GM12874 (cell line): ENCODE measurements at regions not wholly inside any gene's neighbourhood (a gene's known extent, or its start where the extent isn't known, plus 50 kb on each side); places are given as distances from the start of the nearest gene placed in this dataset.

ENCODE experiments used
- CTCF ChIP-seq: IDR thresholded peaks from 2 replicates; pipeline ENCODE4 v1.5.1; 2011; ENCODE audit warnings: low read depth, mild to moderate bottlenecking, control low read depth, low read length, moderate library complexity; ENCODE audit not compliant: insufficient read depth

- TF ChIP-seq CTCF = no peak
These were observed 604.2 kb upstream of the ZEB2 start for GRCh38 chr2:145124085-145124484.

DNA sequence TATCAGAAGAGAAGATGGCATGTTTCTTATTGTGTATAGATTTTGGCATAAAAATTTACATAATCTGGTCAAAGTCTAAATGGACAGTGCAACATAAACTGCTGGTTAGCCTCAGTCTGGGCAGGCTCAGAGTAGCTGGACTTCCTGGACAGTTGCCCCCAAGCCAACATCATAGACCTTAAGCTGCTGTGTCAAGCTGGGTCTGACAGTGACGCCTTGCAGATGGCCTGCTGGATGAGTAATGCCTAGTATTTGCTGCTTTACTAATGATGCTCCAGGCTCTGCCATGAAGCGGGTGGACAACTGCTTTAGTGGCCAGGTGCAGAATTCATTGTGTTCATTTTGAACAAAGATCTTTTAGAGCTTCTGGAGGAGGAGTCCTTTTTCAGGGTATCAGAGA, 603.7 kb upstream of the ZEB2 start:
- TF ChIP-seq CTCF = no peak

DNA sequence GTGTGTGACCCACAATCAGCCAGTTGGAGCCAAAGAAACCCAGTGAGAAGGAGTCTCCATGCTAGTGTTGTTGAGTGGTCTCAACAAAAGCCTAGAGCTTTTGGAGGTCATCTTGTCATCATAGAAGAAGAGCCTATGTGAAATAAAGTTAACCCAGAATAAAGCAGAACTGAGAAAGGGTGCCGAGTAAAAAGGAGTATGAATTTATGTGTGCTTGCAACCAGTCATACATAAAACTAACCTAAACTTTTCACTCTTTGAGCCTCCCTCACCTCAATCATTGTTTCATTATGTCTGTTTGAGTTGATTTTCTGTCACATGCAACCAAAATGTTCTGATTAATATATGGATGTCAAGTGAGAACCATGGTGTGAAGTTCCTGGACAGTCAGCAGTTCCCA, 599.3 kb upstream of the ZEB2 start:
- TF ChIP-seq CTCF = no peak

DNA sequence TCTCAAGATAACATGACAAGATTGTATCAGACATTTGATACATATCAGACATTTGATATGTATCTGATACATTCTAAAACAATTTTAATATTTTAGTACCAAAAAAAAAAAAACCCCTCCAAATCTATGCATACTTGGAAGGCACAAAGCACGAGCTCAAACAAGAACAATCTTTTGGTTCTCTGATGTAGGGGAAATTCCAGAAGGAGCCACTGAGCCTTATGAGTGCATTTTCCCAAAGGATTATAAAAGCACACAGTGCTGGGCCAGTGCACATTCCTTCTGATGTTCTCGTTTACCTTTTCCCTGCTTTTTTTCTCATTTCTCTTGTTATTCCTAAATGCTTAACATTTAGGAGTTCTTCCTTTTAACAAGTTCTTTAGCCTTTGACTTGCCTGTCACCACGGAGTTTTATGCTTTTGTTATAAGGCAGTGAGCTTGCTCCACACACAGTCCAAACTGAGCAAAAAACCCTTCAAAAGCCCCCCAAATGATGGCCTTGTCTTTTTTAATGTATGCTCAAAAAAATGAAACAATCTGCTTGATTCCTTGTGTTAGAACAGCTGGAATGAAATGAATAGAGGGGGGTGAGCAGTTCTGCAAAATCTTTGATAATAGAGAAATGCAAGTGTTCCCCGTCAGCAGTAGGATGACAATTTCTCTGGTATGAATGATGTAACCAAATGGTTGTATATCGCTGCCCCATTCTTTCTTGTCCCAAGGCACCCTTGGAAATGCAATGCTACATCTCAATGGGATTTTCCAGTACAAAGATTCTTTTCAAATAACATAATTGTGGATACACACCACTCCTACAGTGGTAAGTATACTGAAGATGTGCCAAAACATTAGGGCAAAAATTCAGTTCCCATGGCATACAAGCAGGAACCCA, 597.2 kb upstream of the ZEB2 start:
- TF ChIP-seq CTCF = no peak

GRCh38 chr2:145116056-145116455, 596.1 kb upstream of the ZEB2 start:
- no peak for TF ChIP-seq CTCF

DNA sequence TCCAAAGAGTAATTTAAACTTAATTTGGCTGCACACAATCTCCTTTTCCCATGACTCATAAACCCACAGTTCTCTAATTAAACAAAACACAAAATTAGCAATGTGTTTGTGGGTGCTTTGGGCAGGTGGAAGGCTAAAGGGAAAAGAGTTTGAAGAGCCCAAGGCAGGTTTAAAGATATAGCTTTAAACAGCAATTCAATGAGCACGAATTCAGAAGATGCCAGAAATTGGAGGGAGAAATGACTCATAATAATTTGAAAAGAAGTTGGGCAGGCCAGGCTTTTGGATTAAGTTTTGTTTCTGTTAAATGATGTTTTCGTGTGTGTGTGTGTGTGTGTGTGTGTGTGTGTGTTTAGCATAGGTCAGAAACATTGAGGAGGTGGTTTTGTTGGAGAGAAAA, 594.8 kb upstream of the ZEB2 start:
- no peak for TF ChIP-seq CTCF

DNA sequence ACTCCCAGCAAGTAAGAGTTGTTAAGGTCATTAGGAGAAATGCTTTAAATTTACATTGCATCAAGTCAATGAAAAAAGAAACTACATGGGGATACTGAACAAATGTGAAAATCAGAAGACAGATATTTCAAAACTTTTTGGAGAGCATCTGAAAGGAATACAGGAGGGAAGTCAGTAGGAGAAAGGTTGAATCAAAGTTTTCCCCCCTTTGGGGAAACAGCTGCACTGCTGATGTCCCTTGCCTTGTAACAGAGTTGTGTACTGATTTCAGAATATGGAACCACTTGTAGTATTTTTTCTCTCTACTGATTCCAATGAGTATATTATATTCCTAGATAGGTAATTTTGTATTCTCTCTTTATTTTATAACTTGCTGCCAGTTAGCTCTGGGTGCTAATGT, 592.5 kb upstream of the ZEB2 start:
- TF ChIP-seq CTCF = no peak
